HG03558 (cell line): ENCODE measurements at regions not wholly inside any gene's neighbourhood (a gene's known extent, or its start where the extent isn't known, plus 50 kb on each side); places are given as distances from the start of the nearest gene placed in this dataset.

ENCODE experiments used
- ATAC-seq: cut with Tn5 transposase; IDR thresholded peaks from one replicate; pipeline ENCODE4 v1.9.1; 2021; ENCODE audit warnings: moderate number of reproducible peaks; ENCODE audit not compliant: unreplicated experiment; ENCODE audit errors: extremely low read depth

DNA sequence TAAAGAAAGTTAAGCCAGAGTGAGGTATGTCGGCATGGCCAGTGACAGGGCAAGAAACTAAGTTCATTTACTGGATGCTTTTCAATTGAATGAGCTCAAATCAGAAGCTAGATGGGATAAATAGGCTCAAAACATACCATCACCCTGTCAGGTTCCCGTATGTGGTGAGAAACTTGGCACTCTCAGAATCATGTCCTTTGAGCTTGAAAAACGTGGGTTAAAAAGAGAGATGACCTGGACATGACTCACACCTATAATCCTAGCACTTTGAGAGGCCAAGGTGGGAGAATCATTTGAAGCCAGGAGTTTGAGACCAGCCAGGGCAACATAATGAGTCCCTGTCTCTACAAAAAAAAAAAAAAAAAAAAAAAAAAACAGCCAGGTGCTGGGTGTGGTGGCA is 121.7 kb upstream of the RGMB start:
- no peak for ATAC-seq

DNA sequence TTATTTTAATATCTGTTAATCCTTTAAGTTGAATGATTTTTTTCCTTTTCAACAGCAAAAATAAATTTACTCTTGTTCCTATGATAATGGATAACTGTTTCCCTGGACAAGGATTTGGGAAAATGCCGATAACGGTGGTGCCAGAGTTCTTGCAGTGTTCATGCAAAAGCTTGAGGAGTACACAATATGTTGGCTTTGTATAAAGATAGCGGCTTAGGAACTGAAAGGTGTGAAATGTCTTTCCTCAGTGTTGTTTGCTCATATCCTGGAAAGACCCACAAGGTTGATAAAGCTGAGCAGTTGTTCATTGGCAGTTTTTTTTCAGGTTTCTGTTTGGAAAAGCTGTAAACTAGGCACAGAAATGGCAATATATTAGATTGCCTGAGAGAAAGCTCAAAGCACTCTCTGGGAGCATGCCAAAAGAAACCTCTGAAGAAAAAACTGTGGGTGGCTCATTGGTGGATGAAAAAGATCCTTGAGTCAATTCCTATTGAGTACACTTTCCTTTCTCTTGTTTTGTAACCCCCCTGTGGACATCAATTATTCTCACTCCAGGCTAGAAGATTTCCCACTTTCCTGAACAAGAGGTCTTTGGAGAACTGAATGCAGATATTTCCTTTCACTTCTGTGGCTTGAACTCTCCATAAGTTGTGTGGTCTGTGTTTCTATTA is 117.2 kb upstream of the RGMB start:
- ATAC-seq, result no peak

DNA sequence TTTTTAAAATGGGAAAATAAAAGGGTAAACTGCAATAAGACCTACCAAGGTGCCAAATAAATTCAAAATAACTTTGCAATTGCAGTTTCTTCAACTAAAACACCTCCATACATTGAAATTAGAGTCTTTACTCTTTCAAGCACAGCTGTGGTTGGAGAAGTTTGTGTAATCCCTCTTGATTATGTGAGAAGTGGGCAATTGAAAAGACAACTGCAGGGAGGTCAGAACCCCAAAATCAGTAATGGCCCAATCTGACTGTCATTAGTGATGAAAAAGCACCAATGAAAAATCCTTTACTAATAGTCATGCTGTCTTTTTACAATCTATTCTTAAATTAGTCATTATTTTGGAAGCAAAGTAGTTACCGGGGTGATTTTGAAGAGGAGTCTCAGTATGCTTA is 116.7 kb upstream of the RGMB start:
- ATAC-seq, result no peak

DNA sequence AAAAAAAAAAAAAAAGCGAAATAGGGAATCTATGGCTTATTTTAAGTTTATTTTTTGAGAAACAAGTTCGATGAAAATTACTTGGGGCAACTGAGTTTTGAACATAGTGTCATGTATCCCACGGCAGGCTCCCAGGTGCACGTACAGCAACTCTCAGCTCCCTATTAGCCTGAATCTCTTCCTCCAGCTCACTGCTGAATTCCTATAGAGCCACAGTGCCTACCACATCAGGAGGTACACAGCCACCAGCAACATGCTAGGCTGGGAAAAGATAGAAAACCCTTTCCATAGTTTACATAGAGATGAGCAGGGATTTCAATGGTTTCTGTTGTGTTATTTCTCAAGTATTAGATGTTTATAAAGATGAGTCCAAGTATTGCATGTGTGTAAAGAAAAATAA is 115.9 kb upstream of the RGMB start:
- ATAC-seq, result no peak

DNA sequence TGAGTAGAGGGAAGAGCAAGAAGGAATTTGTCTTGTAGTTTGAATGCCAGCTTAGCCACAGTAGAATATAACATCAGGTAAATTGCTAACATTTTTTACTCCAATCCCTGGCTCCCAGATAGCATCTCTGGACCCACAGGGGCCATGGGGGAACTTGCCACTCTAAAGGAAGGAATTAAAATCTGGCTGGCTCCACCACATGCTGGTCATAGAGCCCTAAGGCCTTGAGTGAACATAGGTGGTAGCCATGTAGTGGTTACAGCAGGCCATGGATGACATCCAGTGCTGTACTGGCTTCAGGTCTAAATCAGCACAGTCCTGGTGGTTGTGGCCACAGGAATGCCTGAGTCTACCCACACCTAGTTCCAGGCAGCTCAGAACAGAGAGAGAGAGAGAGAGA is 109.9 kb upstream of the RGMB start:
- ATAC-seq, result no peak

DNA sequence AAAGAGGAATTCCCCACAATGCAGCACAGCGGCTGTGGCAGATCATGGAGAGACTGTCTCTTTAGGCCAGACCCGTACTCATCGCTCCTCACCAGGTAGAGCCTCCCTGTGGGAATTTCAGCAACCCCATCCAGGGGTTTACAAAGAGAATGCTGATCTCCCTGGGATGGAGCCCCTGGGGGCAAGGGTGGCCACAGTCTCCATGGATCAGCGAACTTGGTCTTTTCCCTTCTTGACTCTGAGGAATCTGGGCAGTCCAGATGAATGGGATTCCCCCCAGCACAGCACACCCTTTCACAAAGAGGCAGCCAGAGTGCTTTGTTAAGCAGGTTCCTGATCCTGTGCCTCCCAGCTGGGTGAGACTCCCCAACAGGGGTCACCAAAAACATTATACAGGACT is 108.7 kb upstream of the RGMB start:
- ATAC-seq, result no peak

DNA sequence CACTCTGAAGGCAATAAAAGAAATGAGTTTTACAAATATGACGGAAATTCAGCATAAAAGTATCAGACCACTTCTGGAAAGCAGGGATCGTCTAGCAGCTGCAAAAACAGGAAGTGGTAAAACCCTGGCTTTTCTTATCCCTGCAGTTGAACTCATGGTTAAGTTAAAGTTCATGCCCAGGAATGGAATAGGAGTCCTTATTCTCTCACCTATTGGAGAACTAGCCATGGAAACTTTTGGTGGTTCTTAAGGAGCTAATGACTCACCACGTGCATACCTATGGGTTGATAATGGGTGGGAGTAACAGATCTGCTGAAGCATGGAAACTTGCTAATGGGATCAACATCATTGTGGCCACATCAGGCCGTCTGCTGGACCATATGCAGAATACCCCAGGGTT is 93.5 kb upstream of the RGMB start:
- no peak for ATAC-seq

DNA sequence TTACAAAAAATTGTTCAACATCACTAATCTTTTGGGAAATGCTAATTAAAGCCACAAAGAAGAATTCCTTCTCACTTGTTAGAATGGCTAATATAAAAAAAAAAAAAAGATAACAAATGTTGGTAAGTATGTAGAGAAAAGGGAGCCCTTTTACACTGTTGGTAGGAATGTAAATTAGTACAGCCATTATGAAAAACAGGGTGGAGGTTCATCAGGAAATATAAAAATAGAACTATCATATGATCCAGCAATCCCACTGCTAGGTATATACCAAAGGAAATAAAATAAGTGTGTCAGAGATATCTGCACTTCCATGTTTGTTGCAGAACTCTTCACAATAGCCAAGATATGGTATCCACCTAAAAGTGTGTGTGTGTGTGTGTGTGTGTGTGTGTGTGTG is 83.5 kb upstream of the RGMB start:
- no peak for ATAC-seq

DNA sequence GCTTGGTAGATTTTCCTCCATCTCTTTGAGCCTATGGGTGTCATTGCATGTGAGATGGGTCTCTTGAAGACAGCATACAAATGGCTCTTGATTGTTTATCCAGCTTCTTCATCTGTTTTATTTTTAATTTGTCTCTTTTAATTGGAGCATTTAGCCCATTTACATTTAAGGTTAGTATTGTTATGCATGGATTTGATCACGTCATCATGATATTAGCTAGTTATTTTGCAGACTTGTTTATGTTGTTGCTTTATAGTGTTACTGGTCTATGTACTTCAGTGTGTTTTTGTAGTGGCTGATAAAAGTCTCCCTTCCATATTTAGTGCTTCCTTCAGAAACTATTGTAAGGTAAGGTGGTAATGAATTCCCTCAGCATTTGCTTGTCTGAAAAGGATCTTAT is 78.6 kb upstream of the RGMB start:
- no peak for ATAC-seq

DNA sequence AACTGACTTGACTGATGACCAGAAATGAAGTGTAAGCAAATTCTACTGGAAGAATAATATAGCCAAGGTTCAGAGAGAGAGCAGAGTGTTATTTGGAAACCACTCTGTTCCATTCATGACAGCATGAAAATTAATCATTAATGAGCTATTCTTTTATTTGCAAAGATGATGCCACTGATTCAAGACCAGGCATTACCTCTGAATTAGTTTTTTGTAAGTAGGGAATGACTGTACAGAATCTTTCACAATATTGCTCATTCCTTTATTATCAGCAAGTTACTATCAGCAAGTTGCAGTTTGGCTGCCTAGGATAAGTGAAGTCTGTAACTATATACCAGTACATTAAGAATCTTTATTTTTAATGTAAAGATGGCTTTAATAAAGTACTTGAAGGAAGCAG is 75.1 kb upstream of the RGMB start:
- no peak for ATAC-seq

DNA sequence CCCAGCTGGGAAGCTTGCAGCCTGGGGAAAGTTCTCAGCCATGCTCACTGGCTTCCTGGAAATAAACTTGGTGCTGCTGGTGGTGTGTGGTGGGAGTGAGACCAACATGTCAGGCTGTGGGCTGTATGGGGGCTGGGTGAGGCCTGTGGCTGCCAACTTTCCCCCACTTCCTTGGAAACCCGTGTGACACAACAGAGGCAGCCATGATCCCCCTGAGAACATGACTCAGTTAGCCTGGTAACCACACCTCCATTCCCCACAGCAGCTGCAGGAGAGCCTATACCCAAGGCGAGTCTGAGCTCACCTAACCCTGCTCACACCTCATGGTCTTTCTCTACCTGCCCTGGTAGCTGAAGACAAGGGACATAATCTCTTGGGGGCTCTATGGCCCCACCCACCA is 72.7 kb upstream of the RGMB start:
- ATAC-seq, result no peak

DNA sequence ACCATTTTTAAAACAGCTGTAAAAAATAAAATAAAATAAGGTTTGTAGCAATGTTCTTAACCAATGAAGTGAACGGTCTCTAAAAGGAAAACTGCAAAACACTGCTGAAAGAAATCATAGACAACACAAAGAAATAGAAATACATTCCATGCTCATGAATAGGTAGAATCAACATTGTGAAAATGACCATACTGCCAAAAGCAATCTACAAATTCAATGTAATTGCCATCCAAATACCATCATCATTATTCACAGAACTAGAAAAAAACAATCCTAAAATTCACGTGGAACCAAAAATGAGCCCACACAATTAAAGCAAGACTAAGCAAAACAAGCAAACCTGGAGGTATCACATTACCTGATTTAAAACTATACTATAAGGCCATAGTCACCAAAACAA is 67.6 kb upstream of the RGMB start:
- ATAC-seq, result no peak

DNA sequence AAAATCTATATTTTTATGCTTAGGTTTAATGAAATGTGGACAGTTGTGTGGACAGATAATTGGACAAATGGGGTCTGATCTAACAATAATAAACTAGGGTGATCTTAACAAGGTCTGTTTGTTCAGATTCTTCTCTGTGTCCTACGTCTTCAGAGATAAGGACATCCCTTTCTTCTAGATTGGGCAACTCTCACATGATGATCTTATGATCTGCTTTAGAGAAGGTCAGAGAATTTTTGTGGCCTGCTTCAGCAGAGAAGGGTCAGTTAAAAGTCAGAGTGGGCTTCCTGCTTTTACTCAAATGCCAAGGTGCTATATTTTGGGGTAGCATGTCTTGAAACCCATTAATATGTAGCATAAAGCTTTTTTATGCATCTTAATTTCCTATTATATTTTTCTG is 63.8 kb upstream of the RGMB start:
- ATAC-seq, result no peak

DNA sequence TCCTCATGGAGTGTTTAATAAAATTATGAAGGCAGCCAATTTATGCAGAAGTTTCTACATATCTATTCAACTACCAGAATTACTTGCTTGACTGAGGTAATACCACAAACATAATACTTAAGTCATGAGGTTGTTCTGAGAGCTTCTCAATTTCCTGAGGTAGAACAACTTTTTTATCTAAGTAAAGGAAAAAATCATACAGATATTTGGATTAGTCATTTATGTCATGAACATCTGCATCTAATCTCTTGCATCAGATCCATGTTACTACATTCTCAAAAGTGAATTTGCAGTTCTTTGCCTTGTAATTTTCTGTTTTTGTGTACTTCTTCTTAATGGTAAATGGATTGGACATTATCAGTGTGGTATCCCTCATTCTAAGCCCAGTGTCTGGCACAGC is 60.4 kb upstream of the RGMB start:
- no peak for ATAC-seq

DNA sequence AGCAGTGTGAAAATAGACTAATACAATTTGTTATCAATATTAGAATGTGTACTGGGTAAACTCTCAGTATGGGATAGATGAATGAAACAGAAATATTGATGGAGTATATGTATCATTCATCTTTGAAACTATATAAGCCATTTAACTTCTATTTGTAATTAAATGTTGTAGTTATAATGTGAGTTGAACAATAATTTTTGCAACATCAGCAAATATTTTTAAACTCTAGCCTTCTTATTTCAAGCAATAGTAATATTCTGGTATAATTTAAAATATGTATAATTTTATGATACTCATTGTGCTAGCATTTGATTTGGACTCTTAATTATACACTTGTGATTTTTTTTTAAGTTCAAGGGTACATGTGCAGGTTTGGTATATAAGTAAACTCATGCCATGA is 59.6 kb upstream of the RGMB start:
- no peak for ATAC-seq

DNA sequence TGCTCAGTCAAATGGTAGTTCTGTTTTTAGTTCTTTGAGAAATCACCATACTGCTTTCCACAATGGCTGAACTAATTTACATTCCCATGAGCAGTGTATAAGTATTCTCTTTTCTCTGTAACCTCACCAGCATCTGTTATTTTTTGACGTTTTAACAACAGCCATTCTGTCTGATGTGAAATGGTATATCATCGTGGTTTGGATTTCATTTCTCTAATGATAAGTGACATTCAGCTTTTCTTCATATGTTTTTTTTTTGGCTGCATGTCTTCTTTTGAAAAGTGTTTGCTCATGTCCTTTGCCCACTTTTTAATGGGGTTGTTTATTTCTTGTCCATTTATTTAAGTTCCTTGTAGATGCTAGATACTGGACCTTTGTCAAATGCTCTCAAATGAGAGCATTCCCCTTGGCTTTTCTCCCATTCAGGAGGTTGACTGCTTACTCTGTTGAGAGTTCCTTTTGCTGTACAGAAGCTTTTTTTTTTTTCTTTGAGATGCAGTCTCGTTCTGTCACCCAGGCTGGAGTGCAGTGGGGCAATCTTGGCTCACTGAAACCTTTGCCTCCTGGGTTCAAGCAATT is 58.7 kb upstream of the RGMB start:
- no peak for ATAC-seq

DNA sequence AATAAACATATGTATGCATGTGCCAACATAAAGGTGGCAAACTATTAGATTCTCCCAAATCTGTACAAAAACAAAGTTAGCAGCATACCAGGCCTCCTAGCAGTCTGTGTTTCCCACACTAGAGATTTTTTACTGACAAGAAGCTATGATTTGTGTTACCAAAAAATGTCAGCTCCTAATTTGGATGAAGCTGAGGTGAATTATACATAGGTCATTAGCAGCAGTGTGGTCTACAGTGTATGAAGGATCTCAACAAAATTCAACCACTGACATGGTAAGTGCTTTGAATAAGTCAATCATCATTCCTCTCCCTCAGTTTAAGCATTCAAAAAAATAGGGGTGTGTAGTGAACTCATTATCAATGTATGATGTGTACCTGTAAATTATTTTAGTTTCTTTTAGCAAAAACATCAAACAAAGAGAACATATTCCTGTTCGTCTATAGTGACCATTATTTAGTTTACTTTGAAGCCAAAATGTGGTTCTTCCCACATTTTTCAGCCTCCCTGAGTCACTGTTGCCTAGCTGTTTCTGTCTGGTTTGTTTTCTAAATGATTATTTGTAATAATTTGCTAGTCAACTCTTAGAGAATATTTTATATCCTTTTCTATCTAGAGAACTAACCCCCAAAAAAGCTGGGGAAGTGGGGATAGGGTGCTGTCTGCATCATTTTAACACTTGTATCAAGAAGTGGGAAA is 52.1 kb upstream of the RGMB start:
- ATAC-seq, result no peak

DNA sequence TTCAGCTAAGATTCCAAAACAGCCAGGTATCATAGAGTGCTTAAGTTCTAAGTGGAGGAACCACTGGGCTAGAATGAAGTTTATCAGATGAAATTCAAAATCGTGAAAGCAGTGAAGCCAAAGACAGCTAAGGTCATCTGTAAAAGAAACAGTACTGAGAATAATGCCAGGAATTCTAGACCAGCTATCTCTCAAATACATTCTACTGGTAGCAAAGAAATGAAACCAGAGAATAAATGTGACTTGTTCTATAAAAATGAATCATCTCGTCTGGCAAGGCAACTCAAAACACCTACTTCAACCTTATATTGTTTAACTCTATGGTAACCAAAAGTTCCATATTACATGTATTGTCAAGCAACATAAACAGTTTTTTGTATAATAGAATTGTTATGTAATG is 51.3 kb upstream of the RGMB start:
- no peak for ATAC-seq

DNA sequence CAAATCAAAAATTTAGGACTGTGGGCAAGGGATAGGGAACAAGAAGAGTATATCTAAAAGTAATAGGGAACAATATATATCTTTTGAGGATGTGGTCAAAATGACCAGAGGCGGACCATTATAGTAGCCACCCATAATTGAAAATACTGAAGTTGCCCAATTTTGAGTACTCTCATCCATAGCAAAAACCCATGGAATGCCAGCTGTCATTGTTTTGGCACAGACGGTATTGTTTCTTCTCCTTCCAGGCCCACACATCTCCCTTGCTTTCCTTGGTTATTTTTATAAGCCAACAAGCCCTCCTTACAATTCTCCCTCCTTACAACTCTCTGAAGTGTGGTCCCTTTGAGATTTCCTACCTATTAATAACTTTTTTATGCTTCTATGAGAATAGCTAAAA is 50.4 kb upstream of the RGMB start:
- no peak for ATAC-seq
